OCI-LY7 (cell line): ENCODE measurements at regions not wholly inside any gene's neighbourhood (a gene's known extent, or its start where the extent isn't known, plus 50 kb on each side); places are given as distances from the start of the nearest gene placed in this dataset.
"Not testable (repeated sequence)": the region's sequence is repeated elsewhere in the genome, so short reads cannot be mapped to it uniquely, and the experiment has no call there.

ENCODE experiments used
- EZH2phosphoT487 ChIP-seq: fragments of 200-600 bp; sonication (generic); IDR thresholded peaks from 2 replicates; pipeline ENCODE4 v1.6.1; 2018; ENCODE audit warnings: low read depth, borderline replicate concordance, mild to moderate bottlenecking, mixed run types, antibody characterized with exemption, low read length, moderate library complexity, mixed read lengths
- TF ChIP-seq, protein P1 (sequence below): fragments of 200-600 bp; sonication (generic); conservative IDR thresholded peaks from 2 replicates; pipeline ENCODE4 v1.5.1; 2014; ENCODE audit warnings: mild to moderate bottlenecking, antibody characterized with exemption, low read length, moderate library complexity, mixed read lengths

DNA sequence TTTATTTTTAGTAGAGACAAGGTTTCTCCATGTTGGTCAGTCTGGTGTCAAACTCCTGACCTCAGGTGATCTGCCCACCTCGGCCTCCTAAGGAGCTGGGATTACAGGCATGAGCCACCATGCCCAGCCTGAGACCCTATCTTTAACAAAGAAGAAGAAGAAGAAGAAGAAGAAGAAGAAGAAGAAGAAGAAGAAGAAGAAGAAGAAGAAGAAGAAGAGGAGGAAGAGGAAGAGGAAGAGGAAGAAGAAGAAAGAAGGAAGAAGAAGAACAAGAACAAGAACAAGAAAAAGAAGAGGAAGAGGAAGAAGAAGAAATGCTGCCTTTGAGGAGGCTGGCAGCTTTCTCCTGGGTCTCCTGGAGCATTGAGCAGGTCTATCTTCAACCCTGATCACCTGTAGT is 64.9 kb upstream of the ATP2B4 start:
- TF ChIP-seq, protein P1, sequence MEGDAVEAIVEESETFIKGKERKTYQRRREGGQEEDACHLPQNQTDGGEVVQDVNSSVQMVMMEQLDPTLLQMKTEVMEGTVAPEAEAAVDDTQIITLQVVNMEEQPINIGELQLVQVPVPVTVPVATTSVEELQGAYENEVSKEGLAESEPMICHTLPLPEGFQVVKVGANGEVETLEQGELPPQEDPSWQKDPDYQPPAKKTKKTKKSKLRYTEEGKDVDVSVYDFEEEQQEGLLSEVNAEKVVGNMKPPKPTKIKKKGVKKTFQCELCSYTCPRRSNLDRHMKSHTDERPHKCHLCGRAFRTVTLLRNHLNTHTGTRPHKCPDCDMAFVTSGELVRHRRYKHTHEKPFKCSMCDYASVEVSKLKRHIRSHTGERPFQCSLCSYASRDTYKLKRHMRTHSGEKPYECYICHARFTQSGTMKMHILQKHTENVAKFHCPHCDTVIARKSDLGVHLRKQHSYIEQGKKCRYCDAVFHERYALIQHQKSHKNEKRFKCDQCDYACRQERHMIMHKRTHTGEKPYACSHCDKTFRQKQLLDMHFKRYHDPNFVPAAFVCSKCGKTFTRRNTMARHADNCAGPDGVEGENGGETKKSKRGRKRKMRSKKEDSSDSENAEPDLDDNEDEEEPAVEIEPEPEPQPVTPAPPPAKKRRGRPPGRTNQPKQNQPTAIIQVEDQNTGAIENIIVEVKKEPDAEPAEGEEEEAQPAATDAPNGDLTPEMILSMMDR: not testable (repeated sequence)
- not testable (repeated sequence) for TF ChIP-seq EZH2phosphoT487
